ENCODE measurements at regions not wholly inside any gene's neighbourhood (a gene's known extent, or its start where the extent isn't known, plus 50 kb on each side); places are given as distances from the start of the nearest gene placed in this dataset.

- no peak for TF ChIP-seq EZH2 (IDR thresholded peaks at IDR 0.05; ENCODE audit: borderline replicate concordance)
- TF ChIP-seq, protein P1, sequence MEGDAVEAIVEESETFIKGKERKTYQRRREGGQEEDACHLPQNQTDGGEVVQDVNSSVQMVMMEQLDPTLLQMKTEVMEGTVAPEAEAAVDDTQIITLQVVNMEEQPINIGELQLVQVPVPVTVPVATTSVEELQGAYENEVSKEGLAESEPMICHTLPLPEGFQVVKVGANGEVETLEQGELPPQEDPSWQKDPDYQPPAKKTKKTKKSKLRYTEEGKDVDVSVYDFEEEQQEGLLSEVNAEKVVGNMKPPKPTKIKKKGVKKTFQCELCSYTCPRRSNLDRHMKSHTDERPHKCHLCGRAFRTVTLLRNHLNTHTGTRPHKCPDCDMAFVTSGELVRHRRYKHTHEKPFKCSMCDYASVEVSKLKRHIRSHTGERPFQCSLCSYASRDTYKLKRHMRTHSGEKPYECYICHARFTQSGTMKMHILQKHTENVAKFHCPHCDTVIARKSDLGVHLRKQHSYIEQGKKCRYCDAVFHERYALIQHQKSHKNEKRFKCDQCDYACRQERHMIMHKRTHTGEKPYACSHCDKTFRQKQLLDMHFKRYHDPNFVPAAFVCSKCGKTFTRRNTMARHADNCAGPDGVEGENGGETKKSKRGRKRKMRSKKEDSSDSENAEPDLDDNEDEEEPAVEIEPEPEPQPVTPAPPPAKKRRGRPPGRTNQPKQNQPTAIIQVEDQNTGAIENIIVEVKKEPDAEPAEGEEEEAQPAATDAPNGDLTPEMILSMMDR (IDR thresholded peaks at IDR 0.05; ENCODE audit: poor library complexity): no peak
Observed at GRCh38 chr2:66343259-66343658, 91.7 kb upstream of the MEIS1 start.
